MM.1S (cell line): ENCODE measurements at regions not wholly inside any gene's neighbourhood (a gene's known extent, or its start where the extent isn't known, plus 50 kb on each side); places are given as distances from the start of the nearest gene placed in this dataset.
"Not testable (repeated sequence)": the region's sequence is repeated elsewhere in the genome, so short reads cannot be mapped to it uniquely, and the experiment has no call there.

Experiments used
- DNase-seq: peaks from one replicate; pipeline ENCODE4 v3.0.0-alpha.2; 2015
- H2AFZ ChIP-seq: fragments of 300-600 bp; sonication (generic); 2 replicates; pipeline ENCODE4 v1.6.0; 2016; ENCODE audit warnings: antibody characterized with exemption, low read length
- H3F3A ChIP-seq: fragments of 300-600 bp; sonication (generic); 2 replicates; pipeline ENCODE4 v1.6.1; 2016; ENCODE audit warnings: mild to moderate bottlenecking, antibody characterized with exemption, low read length, moderate library complexity, mixed read lengths; ENCODE audit not compliant: insufficient read depth
- H3K27ac ChIP-seq: fragments of 300-600 bp; sonication (generic); 2 replicates; pipeline ENCODE4 v1.5.1; 2016; ENCODE audit warnings: mild to moderate bottlenecking, low read length
- H3K27me3 ChIP-seq: fragments of 300-600 bp; sonication (generic); replicated peaks from 2 replicates; pipeline ENCODE4 v1.6.0; 2016; ENCODE audit warnings: low read length; ENCODE audit not compliant: insufficient read depth
- H3K36me3 ChIP-seq: fragments of 300-600 bp; sonication (generic); replicated peaks from 2 replicates; pipeline ENCODE4 v1.6.1; 2016; ENCODE audit warnings: mild to moderate bottlenecking, low read length, mixed read lengths; ENCODE audit not compliant: insufficient read depth
- H3K4me1 ChIP-seq: fragments of 300-600 bp; sonication (generic); 2 replicates; pipeline ENCODE4 v1.6.1; 2016; ENCODE audit warnings: low read length, mixed read lengths
- H3K4me2 ChIP-seq: fragments of 300-600 bp; sonication (generic); 2 replicates; pipeline ENCODE4 v1.6.0; 2016; ENCODE audit warnings: low read depth, low read length
- H3K4me3 ChIP-seq: fragments of 300-600 bp; sonication (generic); 2 replicates; pipeline ENCODE4 v1.5.1; 2016; ENCODE audit warnings: low read length, mixed read lengths
- H3K79me2 ChIP-seq: fragments of 300-600 bp; sonication (generic); 2 replicates; pipeline ENCODE4 v1.6.1; 2016; ENCODE audit warnings: mixed run types, low read length, mixed read lengths
- H3K9ac ChIP-seq: fragments of 300-600 bp; sonication (generic); 2 replicates; pipeline ENCODE4 v1.6.1; 2016; ENCODE audit warnings: low read length, mixed read lengths
- H3K9me2 ChIP-seq: fragments of 300-600 bp; sonication (generic); replicated peaks from 2 replicates; pipeline ENCODE4 v1.6.1; 2016; ENCODE audit warnings: mild to moderate bottlenecking, low read length, mixed read lengths; ENCODE audit not compliant: insufficient read depth
- H3K9me3 ChIP-seq: fragments of 300-600 bp; sonication (generic); replicated peaks from 2 replicates; pipeline ENCODE4 v1.6.1; 2016; ENCODE audit warnings: mild to moderate bottlenecking, low read length, mixed read lengths; ENCODE audit not compliant: insufficient read depth
- H4K20me1 ChIP-seq: fragments of 300-600 bp; sonication (generic); 2 replicates; pipeline ENCODE4 v1.6.1; 2016; ENCODE audit warnings: mild to moderate bottlenecking, low read length, moderate library complexity, mixed read lengths; ENCODE audit not compliant: insufficient read depth
- CTCF ChIP-seq: fragments of 300-600 bp; sonication (generic); IDR thresholded peaks from 2 replicates; pipeline ENCODE4 v1.5.1; 2016; ENCODE audit warnings: antibody characterized with exemption, low read length, mixed read lengths
- EZH2 ChIP-seq: fragments of 300-600 bp; sonication (generic); optimal IDR thresholded peaks from 2 replicates; pipeline ENCODE3; 2017; ENCODE audit warnings: low read depth, mild to moderate bottlenecking, antibody characterized with exemption, low read length, mixed read lengths
- EZH2phosphoT487 ChIP-seq: fragments of 300-600 bp; sonication (generic); IDR thresholded peaks from 2 replicates; pipeline ENCODE4 v1.6.1; 2018; ENCODE audit warnings: antibody characterized with exemption, low read length

GRCh38 chrX:115425359-115425758 is 135.6 kb upstream of the PLS3 start:
- Histone ChIP-seq H3K9ac (no peak overlapping the region), H3K4me1 (no peaks in the 10 kb centered on the region)

DNA sequence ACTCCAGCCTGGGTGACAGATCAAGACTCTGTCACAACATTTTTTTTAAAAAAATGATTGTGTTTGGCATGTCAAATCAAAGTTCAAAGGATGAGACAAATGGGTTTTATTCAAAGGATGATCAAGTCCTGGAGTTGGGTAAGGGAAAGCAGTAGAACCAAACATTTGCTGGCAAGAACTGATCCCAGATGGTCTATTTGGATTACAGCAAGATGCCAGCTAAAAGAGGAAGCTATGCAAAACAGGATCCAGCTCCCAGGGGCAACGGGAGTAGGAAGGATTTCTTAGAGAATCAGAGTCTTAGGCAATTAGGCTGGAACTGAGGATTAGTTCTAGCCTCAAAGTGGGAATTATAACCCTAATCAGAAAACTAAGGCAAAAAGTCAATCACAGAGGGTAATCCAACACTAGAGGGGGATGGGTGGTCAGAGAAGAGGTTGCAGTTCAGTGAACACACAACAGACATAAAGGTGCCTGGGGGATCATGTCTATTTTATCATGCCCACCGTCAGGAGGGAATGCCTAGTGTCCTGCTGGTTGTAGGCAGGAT is 133.0 kb upstream of the PLS3 start:
- Histone ChIP-seq H3K79me2 (no peaks in the 10 kb centered on the region), H3K4me1 (no peaks in the 10 kb centered on the region), H3F3A (no peaks in the 10 kb centered on the region), H3K27me3 (no peaks in the 10 kb centered on the region), H3K4me2 (no peak overlapping the region), H3K9ac (no peak overlapping the region), H3K9me3 (no peaks in the 10 kb centered on the region), H3K9me2 (no peaks in the 10 kb centered on the region), H3K36me3 (no peaks in the 10 kb centered on the region), H4K20me1 (no peaks in the 10 kb centered on the region), H3K27ac (no peak overlapping the region), H2AFZ (no peak overlapping the region), H3K4me3 (no peak overlapping the region)
- no peak for TF ChIP-seq EZH2phosphoT487
- TF ChIP-seq CTCF, result no peak
- no peak for TF ChIP-seq EZH2
- no peak for DNase-seq

More at GRCh38 chrX:115425359-115425758, 135.6 kb upstream of the PLS3 start:
- no peak overlapping the region for H3K4me3 ChIP-seq
- H3K9me3 ChIP-seq, result no peaks in the 10 kb centered on the region
- H3K27me3 ChIP-seq, result no peaks in the 10 kb centered on the region
- no peak overlapping the region for H3K4me2 ChIP-seq
- no peaks in the 10 kb centered on the region for H3F3A ChIP-seq
- DNase-seq, result no peak
- H3K79me2 ChIP-seq, result no peaks in the 10 kb centered on the region
- no peak overlapping the region for H3K27ac ChIP-seq
- H3K9me2 ChIP-seq, result no peaks in the 10 kb centered on the region
- no peak for TF ChIP-seq EZH2phosphoT487
- TF ChIP-seq CTCF, result no peak
- no peak for TF ChIP-seq EZH2
- no peaks in the 10 kb centered on the region for H4K20me1 ChIP-seq
- no peaks in the 10 kb centered on the region for H3K36me3 ChIP-seq
- no peak overlapping the region for H2AFZ ChIP-seq

DNA sequence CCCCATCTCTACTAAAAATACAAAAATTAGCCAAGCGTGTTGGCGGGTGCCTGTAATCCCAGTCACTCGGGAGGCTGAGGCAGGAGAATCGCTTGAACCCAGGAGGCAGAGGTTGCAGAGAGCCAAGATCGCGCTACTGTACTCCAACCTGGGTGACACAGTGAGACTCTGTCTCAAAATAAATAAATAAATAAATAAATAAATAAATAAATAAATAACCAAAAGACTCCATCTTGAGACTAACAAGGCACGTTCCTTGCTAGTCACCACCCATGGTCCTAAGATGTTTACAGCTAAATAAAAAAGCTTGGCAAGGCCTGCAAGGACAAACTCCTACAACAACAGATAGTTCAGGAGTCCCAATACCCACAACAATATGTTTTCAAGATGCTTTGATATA is 126.1 kb upstream of the PLS3 start:
- H3F3A ChIP-seq, result not testable (repeated sequence)

GRCh38 chrX:115437841-115438595 is 123.0 kb upstream of the PLS3 start:
- Histone ChIP-seq H3K9me2 (no peaks in the 10 kb centered on the region), H3K79me2 (no peaks in the 10 kb centered on the region)

More for the DNA sequence above, 126.1 kb upstream of the PLS3 start:
- not testable (repeated sequence) for H3K9ac ChIP-seq, H3K79me2 ChIP-seq, H2AFZ ChIP-seq, H3K4me2 ChIP-seq, H3K27me3 ChIP-seq, DNase-seq, H4K20me1 ChIP-seq, H3K4me1 ChIP-seq, H3K9me2 ChIP-seq, H3K36me3 ChIP-seq, H3K9me3 ChIP-seq, H3K27ac ChIP-seq, H3K4me3 ChIP-seq

More at GRCh38 chrX:115437841-115438595, 123.0 kb upstream of the PLS3 start:
- H3K27ac ChIP-seq, result no peak overlapping the region
- no peaks in the 10 kb centered on the region for H3K27me3 ChIP-seq
- TF ChIP-seq EZH2phosphoT487 (no peak), EZH2 (no peak), CTCF (no peak)
- H4K20me1 ChIP-seq, result no peaks in the 10 kb centered on the region
- H3K4me3 ChIP-seq, result no peak overlapping the region
- H3K9ac ChIP-seq, result no peak overlapping the region
- no peaks in the 10 kb centered on the region for H3K4me1 ChIP-seq
- no peaks in the 10 kb centered on the region for H3F3A ChIP-seq
- no peak for DNase-seq
- H3K9me3 ChIP-seq, result no peaks in the 10 kb centered on the region
- no peaks in the 10 kb centered on the region for H3K36me3 ChIP-seq
- no peak overlapping the region for H2AFZ ChIP-seq
- no peak overlapping the region for H3K4me2 ChIP-seq
